ENCODE measurements at regions not wholly inside any gene's neighbourhood (a gene's known extent, or its start where the extent isn't known, plus 50 kb on each side); places are given as distances from the start of the nearest gene placed in this dataset.
"Not testable (repeated sequence)": the region's sequence is repeated elsewhere in the genome, so short reads cannot be mapped to it uniquely, and the experiment has no call there.

GRCh38 chr18:2150566-2150965 lies 420.7 kb downstream of the METTL4 start:
- Histone ChIP-seq H3K4me1 (peaks cover 0 to 17% (median 8%) of the 10 kb centered on the region in 3 donors), H3K27ac (no peak overlapping the region), H3K9me3 (no peaks in the 10 kb centered on the region), H3K36me3 (no peaks in the 10 kb centered on the region), H3K4me3 (no peak overlapping the region), H3K27me3 (no peaks in the 10 kb centered on the region)
- intact Hi-C loops (cut with DNase I): no loop called here
- WGBS, 2 donors: 78 to 81% methylated on average over 1 of the region's 1 CpG
- TF ChIP-seq CTCF (IDR thresholded peaks at IDR 0.05) (no peak), POLR2A (IDR thresholded peaks at IDR 0.05) (no peak)
- DNase-seq: no peak

DNA sequence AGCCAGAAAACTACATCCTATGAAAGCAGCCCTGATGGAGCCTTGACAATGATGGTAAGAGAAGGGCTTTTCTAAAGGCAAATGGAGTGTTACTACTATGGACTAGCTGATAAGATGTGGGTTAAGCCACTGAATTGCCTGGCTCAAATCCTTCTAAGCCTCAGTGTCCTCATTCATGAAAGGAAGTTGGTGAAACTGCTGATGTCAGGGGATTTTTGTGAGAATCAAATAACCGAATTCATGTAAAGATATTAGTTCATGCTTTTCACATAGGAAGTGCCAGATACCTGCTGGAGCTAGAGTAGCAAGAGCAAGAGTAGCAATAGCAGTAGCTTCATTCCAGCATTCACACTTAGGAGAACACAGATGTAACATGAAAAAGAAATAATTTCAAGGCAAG lies 417.0 kb downstream of the METTL4 start:
- 44 to 45% methylated on average over 1 of the region's 1 CpG for WGBS, 2 donors
- H3K27me3 ChIP-seq: no peaks in the 10 kb centered on the region
- intact Hi-C loops (cut with DNase I): no loop called here
- DNase-seq: no peak
- no peak for TF ChIP-seq CTCF (IDR thresholded peaks at IDR 0.05)
- H3K4me3 ChIP-seq: no peak overlapping the region
- H3K4me1 ChIP-seq: no peaks in the 10 kb centered on the region
- H3K27ac ChIP-seq: no peak overlapping the region
- no peaks in the 10 kb centered on the region for H3K36me3 ChIP-seq
- no peaks in the 10 kb centered on the region for H3K9me3 ChIP-seq

GRCh38 chr18:2164644-2165550 lies 406.4 kb downstream of the METTL4 start:
- no peaks in the 10 kb centered on the region for H3K36me3 ChIP-seq
- no peak overlapping the region for H3K27ac ChIP-seq
- H3K4me1 ChIP-seq: no peaks in the 10 kb centered on the region
- intact Hi-C loops (cut with DNase I): no loop called here
- 63 to 66% methylated on average over 7 of the region's 7 CpGs for WGBS, 2 donors
- DNase-seq: no peak
- H3K9me3 ChIP-seq: no peaks in the 10 kb centered on the region
- no peaks in the 10 kb centered on the region for H3K27me3 ChIP-seq
- no peak overlapping the region for H3K4me3 ChIP-seq
- TF ChIP-seq CTCF (IDR thresholded peaks at IDR 0.05) (no peak), POLR2A (IDR thresholded peaks at IDR 0.05) (no peak)

DNA sequence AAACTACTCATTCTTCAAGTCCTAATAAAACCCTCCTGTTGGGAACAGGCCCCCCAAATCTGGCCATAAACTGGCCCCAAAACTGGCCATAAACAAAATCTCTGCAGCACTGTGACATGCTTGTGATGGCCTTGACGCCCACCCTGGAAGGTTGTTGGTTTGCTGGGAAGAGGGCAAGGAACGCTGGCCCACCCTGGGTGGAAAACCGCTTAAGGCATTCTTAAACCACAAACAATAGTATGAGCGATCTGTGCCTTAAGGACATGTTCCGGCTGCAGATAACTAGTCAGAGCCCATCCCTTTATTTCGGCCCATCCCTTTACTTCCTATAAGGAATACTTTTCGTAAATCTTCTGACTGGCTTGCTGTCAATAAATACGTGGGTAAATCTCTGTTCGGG lies 404.4 kb downstream of the METTL4 start:
- 54 to 55% methylated on average over 9 of the region's 9 CpGs for WGBS, 2 donors
- H3K27ac ChIP-seq; H3K4me3 ChIP-seq; H3K27me3 ChIP-seq; H3K4me1 ChIP-seq; intact Hi-C loops (cut with DNase I); H3K9me3 ChIP-seq; H3K36me3 ChIP-seq; DNase-seq: not testable (repeated sequence)

DNA sequence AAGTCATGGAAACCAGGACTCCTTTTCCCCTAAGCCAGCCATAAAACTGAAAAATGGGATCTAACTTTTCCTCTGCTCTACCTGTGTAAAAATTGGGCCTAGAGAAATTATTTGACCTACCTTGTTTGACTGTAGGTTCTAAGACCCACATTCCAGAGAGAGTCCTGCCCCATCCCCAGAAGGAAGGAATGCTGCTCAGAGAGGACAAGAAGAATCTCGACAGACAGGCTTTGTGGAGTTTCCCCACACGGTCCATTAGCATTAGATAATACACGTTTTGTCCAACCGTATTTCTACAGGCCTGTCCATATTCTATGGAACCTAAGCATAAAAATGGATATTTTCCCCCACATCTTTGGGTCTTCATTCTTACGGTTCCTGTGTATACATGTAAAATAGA lies 403.3 kb downstream of the METTL4 start:
- Histone ChIP-seq H3K4me1 (no peaks in the 10 kb centered on the region), H3K27ac (no peak overlapping the region), H3K27me3 (no peaks in the 10 kb centered on the region), H3K9me3 (no peaks in the 10 kb centered on the region), H3K4me3 (no peak overlapping the region), H3K36me3 (no peaks in the 10 kb centered on the region)
- 44 to 46% methylated on average over 4 of the region's 5 CpGs for WGBS, 2 donors
- intact Hi-C loops (cut with DNase I): no loop called here
- no peak for DNase-seq
- TF ChIP-seq POLR2A (IDR thresholded peaks at IDR 0.05) (no peak), CTCF (IDR thresholded peaks at IDR 0.05) (no peak)

DNA sequence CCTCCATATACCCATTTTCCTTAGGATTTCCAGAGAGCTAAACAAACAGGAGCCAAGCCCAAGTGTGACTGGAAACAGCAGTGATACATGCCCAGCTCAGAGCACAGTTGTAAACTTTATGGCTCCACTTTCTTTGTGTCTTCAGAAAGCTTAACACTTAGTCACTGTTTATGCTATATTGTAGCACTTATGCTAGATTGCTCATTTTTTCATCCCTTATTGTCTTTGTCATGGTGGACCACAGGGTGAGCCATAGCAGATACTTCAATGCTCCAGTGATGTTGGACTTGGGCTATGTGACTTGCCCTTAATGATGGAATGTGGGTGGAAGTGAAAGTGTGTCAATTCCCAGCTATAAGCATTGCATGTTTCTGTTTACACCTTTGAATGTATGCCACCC lies 401.6 kb downstream of the METTL4 start:
- no peak overlapping the region for H3K27ac ChIP-seq
- TF ChIP-seq POLR2A (IDR thresholded peaks at IDR 0.05) (no peak), CTCF (IDR thresholded peaks at IDR 0.05) (no peak)
- H3K4me1 ChIP-seq: no peaks in the 10 kb centered on the region
- H3K36me3 ChIP-seq: no peaks in the 10 kb centered on the region
- H3K4me3 ChIP-seq: no peak overlapping the region
- DNase-seq: no peak
- H3K9me3 ChIP-seq: no peaks in the 10 kb centered on the region
- intact Hi-C loops (cut with DNase I): no loop called here
- no peaks in the 10 kb centered on the region for H3K27me3 ChIP-seq

Measured in esophagus squamous epithelium (tissue), 5 donors.